ENCODE measurements at regions not wholly inside any gene's neighbourhood (a gene's known extent, or its start where the extent isn't known, plus 50 kb on each side); places are given as distances from the start of the nearest gene placed in this dataset.

DNA sequence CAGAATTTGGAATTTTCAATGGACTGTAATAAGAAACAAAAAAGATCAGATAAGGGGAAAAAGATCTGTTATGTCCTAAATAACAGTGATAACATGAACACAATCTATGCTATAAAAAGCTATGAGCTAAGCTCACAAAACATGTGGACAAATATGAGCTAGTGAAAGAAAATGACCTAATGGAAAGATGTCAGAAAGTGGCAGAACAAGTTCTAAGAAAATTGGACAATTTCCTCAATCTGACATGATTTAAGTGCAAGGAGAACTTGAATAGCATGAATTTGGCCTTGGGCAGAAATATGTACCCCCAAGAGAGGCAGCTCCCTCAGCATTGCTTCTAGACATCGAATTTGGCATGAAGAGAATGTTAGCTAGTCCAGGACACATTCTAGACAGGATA is 212.0 kb upstream of the PGR start:
- Histone ChIP-seq H3K27me3 (ENCODE audit: insufficient read depth, low read length) (no peaks in the 10 kb centered on the region), H2AFZ (ENCODE audit: low read length) (no peak overlapping the region), H3K36me3 (ENCODE audit: insufficient read depth, low read length) (no peaks in the 10 kb centered on the region), H4K20me1 (ENCODE audit: insufficient read depth, low read length) (no peaks in the 10 kb centered on the region), H3K9me2 (ENCODE audit: low read depth, low read length) (no peaks in the 10 kb centered on the region), H3F3A (ENCODE audit: insufficient read depth, low read length) (no peaks in the 10 kb centered on the region), H3K4me3 (ENCODE audit: low read depth, low read length, poor library complexity, severe bottlenecking) (no peak overlapping the region), H3K79me2 (ENCODE audit: insufficient read depth, low read length) (no peaks in the 10 kb centered on the region), H3K4me2 (ENCODE audit: low read length) (no peak overlapping the region), H3K9ac (ENCODE audit: low read length) (no peak overlapping the region), H3K4me1 (ENCODE audit: insufficient read depth, low read length, severe bottlenecking) (no peaks in the 10 kb centered on the region), H3K9me3 (ENCODE audit: low read length) (no peaks in the 10 kb centered on the region), H3K27ac (ENCODE audit: low read depth, low read length, poor library complexity, severe bottlenecking) (no peak overlapping the region)
- TF ChIP-seq, protein P1, sequence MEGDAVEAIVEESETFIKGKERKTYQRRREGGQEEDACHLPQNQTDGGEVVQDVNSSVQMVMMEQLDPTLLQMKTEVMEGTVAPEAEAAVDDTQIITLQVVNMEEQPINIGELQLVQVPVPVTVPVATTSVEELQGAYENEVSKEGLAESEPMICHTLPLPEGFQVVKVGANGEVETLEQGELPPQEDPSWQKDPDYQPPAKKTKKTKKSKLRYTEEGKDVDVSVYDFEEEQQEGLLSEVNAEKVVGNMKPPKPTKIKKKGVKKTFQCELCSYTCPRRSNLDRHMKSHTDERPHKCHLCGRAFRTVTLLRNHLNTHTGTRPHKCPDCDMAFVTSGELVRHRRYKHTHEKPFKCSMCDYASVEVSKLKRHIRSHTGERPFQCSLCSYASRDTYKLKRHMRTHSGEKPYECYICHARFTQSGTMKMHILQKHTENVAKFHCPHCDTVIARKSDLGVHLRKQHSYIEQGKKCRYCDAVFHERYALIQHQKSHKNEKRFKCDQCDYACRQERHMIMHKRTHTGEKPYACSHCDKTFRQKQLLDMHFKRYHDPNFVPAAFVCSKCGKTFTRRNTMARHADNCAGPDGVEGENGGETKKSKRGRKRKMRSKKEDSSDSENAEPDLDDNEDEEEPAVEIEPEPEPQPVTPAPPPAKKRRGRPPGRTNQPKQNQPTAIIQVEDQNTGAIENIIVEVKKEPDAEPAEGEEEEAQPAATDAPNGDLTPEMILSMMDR (IDR thresholded peaks at IDR 0.05; ENCODE audit: low read length), result no peak
- TF ChIP-seq EZH2 (IDR thresholded peaks at IDR 0.05; ENCODE audit: borderline replicate concordance, low read length), result no peak

DNA sequence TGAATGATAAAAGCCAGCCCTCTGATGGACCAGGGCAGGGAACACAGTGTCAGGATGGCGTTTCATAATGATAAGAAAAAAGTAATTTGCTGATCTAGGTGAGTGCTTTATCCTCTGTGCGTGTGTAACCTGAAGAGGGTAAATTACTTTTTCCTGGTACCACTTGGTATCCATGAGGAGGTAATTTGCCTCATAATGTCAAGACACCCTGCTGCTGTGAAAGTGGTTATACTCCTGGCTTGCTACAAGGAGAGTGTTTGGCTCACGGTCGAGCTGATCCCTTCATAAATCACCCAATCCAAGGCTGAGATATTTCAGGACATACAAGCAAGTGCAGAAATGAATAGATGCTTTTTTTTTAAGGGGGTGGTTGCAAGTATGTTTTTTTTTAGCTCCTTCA is 207.2 kb upstream of the PGR start:
- Histone ChIP-seq H3K9me2 (ENCODE audit: low read depth, low read length) (no peaks in the 10 kb centered on the region), H3K9ac (ENCODE audit: low read length) (no peak overlapping the region), H3K9me3 (ENCODE audit: low read length) (no peaks in the 10 kb centered on the region), H3K27me3 (ENCODE audit: insufficient read depth, low read length) (no peaks in the 10 kb centered on the region), H3K79me2 (ENCODE audit: insufficient read depth, low read length) (no peaks in the 10 kb centered on the region), H3K36me3 (ENCODE audit: insufficient read depth, low read length) (no peaks in the 10 kb centered on the region), H3K4me3 (ENCODE audit: low read depth, low read length, poor library complexity, severe bottlenecking) (no peak overlapping the region), H2AFZ (ENCODE audit: low read length) (no peak overlapping the region), H3K4me2 (ENCODE audit: low read length) (no peak overlapping the region), H4K20me1 (ENCODE audit: insufficient read depth, low read length) (no peaks in the 10 kb centered on the region), H3K4me1 (ENCODE audit: insufficient read depth, low read length, severe bottlenecking) (no peaks in the 10 kb centered on the region), H3K27ac (ENCODE audit: low read depth, low read length, poor library complexity, severe bottlenecking) (no peak overlapping the region), H3F3A (ENCODE audit: insufficient read depth, low read length) (no peaks in the 10 kb centered on the region)
- TF ChIP-seq, protein P1 (IDR thresholded peaks at IDR 0.05; ENCODE audit: low read length), result no peak
- TF ChIP-seq EZH2 (IDR thresholded peaks at IDR 0.05; ENCODE audit: borderline replicate concordance, low read length), result no peak

DNA sequence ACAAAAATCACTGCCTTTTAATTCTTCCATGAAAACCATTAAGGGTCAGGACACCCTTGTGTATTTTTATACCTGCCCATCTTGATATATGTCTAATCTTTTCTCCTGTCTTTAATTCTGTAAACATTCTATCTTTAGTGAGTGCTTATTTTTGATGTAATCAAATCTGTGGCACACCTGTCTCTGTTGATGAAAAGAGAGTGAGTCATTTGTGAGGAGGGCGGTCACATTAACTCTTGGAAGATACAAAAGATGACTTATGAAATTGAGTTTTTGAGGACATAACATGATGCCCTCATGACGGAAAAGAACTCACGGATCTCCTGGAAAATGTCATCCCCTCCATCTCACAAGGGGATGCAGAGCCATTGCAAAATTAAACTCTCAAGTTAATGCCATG is 206.5 kb upstream of the PGR start:
- H3K36me3 ChIP-seq (ENCODE audit: insufficient read depth, low read length), result no peaks in the 10 kb centered on the region
- no peak overlapping the region for H2AFZ ChIP-seq (ENCODE audit: low read length)
- no peak overlapping the region for H3K27ac ChIP-seq (ENCODE audit: low read depth, low read length, poor library complexity, severe bottlenecking)
- no peaks in the 10 kb centered on the region for H3K79me2 ChIP-seq (ENCODE audit: insufficient read depth, low read length)
- H3K4me3 ChIP-seq (ENCODE audit: low read depth, low read length, poor library complexity, severe bottlenecking), result no peak overlapping the region
- H3K27me3 ChIP-seq (ENCODE audit: insufficient read depth, low read length), result no peaks in the 10 kb centered on the region
- H3F3A ChIP-seq (ENCODE audit: insufficient read depth, low read length), result no peaks in the 10 kb centered on the region
- no peaks in the 10 kb centered on the region for H3K9me2 ChIP-seq (ENCODE audit: low read depth, low read length)
- no peaks in the 10 kb centered on the region for H3K4me1 ChIP-seq (ENCODE audit: insufficient read depth, low read length, severe bottlenecking)
- no peaks in the 10 kb centered on the region for H3K9me3 ChIP-seq (ENCODE audit: low read length)
- no peaks in the 10 kb centered on the region for H4K20me1 ChIP-seq (ENCODE audit: insufficient read depth, low read length)
- no peak overlapping the region for H3K4me2 ChIP-seq (ENCODE audit: low read length)
- H3K9ac ChIP-seq (ENCODE audit: low read length), result no peak overlapping the region
- no peak for TF ChIP-seq EZH2 (IDR thresholded peaks at IDR 0.05; ENCODE audit: borderline replicate concordance, low read length)
- TF ChIP-seq, protein P1 (IDR thresholded peaks at IDR 0.05; ENCODE audit: low read length), result no peak
